Stomach (tissue), 4 donors: ENCODE measurements at regions not wholly inside any gene's neighbourhood (a gene's known extent, or its start where the extent isn't known, plus 50 kb on each side); places are given as distances from the start of the nearest gene placed in this dataset.

ENCODE experiments used
- EP300 ChIP-seq: sonication (generic); formaldehyde crosslinking; IDR thresholded peaks from one replicate; pipeline ENCODE4 v1.6.1; 2017; ENCODE audit warnings: antibody characterized with exemption
- POLR2A ChIP-seq, 4 donors: fragments of 450-650 bp; IDR thresholded peaks; one replicate each; pipeline ENCODE4 v1.6.1; 2016; ENCODE audit warnings: antibody characterized with exemption in 4 of 4, control low read depth in 2 of 4, mild to moderate bottlenecking in 1 of 4, moderate library complexity in 1 of 4
- POLR2AphosphoS5 ChIP-seq, 3 donors: sonication (generic); formaldehyde crosslinking; IDR thresholded peaks; one replicate each; pipeline ENCODE4 v1.6.1; 2016; ENCODE audit warnings: antibody characterized with exemption in 3 of 3
- TF ChIP-seq, protein P1 (sequence below), 7 experiments: fragments of 450-650 bp in 4 of 7; fragments of 200-600 bp in 3 of 7; sonication (generic) in 3 of 7; IDR thresholded peaks; one replicate each; pipeline ENCODE4 v1.5.1; 2016 to 2019; ENCODE audit warnings: antibody characterized with exemption in 7 of 7, control low read depth in 2 of 7, mild to moderate bottlenecking in 1 of 7

DNA sequence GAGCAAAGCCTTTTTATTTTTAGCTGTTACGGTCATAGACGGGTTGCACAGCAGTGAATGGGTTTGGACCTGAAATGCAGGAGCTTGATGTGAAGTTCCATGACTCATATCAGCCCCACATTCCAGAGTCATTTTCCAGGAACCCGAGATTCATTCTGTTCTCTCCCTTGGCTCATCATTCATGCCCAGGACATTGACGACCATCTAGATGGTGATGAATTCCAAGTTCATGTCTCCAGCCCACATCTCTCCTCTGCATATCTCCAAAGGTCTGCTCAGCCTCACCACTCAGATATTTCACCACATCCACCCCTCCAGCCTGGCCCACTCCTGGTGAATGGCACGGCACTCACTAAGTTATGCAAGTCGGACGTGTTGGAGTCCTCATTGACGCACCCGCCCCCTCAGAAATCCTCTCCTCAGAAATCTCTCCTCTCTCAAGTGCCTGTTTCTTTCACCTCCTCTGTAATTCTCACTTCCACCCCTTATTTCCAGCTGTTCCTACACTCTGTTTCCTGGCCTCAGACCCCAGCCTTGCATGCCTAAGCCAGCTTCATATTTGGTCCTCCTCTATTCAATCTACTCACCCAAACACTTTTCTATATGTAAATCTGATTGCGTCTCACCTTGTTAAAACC is 83.1 kb downstream of the ALOX5AP start:
- TF ChIP-seq, protein P1, sequence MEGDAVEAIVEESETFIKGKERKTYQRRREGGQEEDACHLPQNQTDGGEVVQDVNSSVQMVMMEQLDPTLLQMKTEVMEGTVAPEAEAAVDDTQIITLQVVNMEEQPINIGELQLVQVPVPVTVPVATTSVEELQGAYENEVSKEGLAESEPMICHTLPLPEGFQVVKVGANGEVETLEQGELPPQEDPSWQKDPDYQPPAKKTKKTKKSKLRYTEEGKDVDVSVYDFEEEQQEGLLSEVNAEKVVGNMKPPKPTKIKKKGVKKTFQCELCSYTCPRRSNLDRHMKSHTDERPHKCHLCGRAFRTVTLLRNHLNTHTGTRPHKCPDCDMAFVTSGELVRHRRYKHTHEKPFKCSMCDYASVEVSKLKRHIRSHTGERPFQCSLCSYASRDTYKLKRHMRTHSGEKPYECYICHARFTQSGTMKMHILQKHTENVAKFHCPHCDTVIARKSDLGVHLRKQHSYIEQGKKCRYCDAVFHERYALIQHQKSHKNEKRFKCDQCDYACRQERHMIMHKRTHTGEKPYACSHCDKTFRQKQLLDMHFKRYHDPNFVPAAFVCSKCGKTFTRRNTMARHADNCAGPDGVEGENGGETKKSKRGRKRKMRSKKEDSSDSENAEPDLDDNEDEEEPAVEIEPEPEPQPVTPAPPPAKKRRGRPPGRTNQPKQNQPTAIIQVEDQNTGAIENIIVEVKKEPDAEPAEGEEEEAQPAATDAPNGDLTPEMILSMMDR (IDR thresholded peaks at IDR 0.05): no peak
- TF ChIP-seq POLR2A (IDR thresholded peaks at IDR 0.05): no peak
- no peak for TF ChIP-seq POLR2AphosphoS5 (IDR thresholded peaks at IDR 0.05)
- no peak for TF ChIP-seq EP300
